HEK293 (cell line): ENCODE measurements at regions not wholly inside any gene's neighbourhood (a gene's known extent, or its start where the extent isn't known, plus 50 kb on each side); places are given as distances from the start of the nearest gene placed in this dataset.

ENCODE experiments used
- CTCF ChIP-seq: fragments of 450-650 bp; formaldehyde crosslinking; IDR thresholded peaks from 2 replicates; pipeline ENCODE4 v1.5.1; 2016; ENCODE audit warnings: missing biosample characterization, missing genetic modification characterization
- PRDM10 ChIP-seq: fragments of 450-650 bp; formaldehyde crosslinking; IDR thresholded peaks from 2 replicates; pipeline ENCODE4 v1.5.1; 2016; ENCODE audit warnings: missing biosample characterization, missing genetic modification characterization
- SALL2 ChIP-seq: fragments of 450-650 bp; formaldehyde crosslinking; IDR thresholded peaks from 2 replicates; pipeline ENCODE4 v1.5.0; 2017; ENCODE audit warnings: missing biosample characterization, mild to moderate bottlenecking, missing genetic modification characterization, borderline replicate concordance
- ZNF138 ChIP-seq: fragments of 450-650 bp; formaldehyde crosslinking; IDR thresholded peaks from 2 replicates; pipeline ENCODE4 v1.5.1; 2016; ENCODE audit warnings: missing biosample characterization, missing genetic modification characterization, borderline replicate concordance
- ZNF202 ChIP-seq: fragments of 450-650 bp; formaldehyde crosslinking; IDR thresholded peaks from 2 replicates; pipeline ENCODE4 v1.5.1; 2016; ENCODE audit warnings: missing biosample characterization, missing genetic modification characterization, borderline replicate concordance
- ZNF335 ChIP-seq: fragments of 450-650 bp; formaldehyde crosslinking; conservative IDR thresholded peaks from 2 replicates; pipeline ENCODE4 v1.5.1; 2016; ENCODE audit warnings: missing biosample characterization, missing genetic modification characterization
- ZNF48 ChIP-seq: fragments of 450-650 bp; formaldehyde crosslinking; IDR thresholded peaks from 2 replicates; pipeline ENCODE4 v1.5.1; 2016; ENCODE audit warnings: missing biosample characterization, missing genetic modification characterization
- ZNF513 ChIP-seq: fragments of 450-650 bp; IDR thresholded peaks from 2 replicates; pipeline ENCODE4 v1.5.1; 2018; ENCODE audit warnings: missing biosample characterization, missing genetic modification characterization
- ZNF639 ChIP-seq: fragments of 450-650 bp; formaldehyde crosslinking; IDR thresholded peaks from 2 replicates; pipeline ENCODE4 v1.5.1; 2016; ENCODE audit warnings: missing biosample characterization, missing genetic modification characterization
- ZNF747 ChIP-seq: fragments of 450-650 bp; formaldehyde crosslinking; IDR thresholded peaks from 2 replicates; pipeline ENCODE4 v1.5.1; 2016; ENCODE audit warnings: missing biosample characterization, missing genetic modification characterization

- no peak for TF ChIP-seq CTCF
- TF ChIP-seq ZNF513 (tag by site-specific recombination), result no peak
- no peak for TF ChIP-seq ZNF335 (tag by site-specific recombination)
- TF ChIP-seq ZNF138, result no peak
- no peak for TF ChIP-seq ZNF202 (tag by site-specific recombination)
- TF ChIP-seq SALL2 (tag by site-specific recombination), result no peak
- TF ChIP-seq PRDM10 (tag by site-specific recombination), result no peak
- no peak for TF ChIP-seq ZNF48 (tag by site-specific recombination)
- no peak for TF ChIP-seq ZNF747 (tag by site-specific recombination)
- no peak for TF ChIP-seq ZNF639 (tag by site-specific recombination)
Observed at GRCh38 chr12:89058402-89058801, 293.9 kb downstream of the DUSP6 start.
